ENCODE measurements at regions not wholly inside any gene's neighbourhood (a gene's known extent, or its start where the extent isn't known, plus 50 kb on each side); places are given as distances from the start of the nearest gene placed in this dataset.

DNA sequence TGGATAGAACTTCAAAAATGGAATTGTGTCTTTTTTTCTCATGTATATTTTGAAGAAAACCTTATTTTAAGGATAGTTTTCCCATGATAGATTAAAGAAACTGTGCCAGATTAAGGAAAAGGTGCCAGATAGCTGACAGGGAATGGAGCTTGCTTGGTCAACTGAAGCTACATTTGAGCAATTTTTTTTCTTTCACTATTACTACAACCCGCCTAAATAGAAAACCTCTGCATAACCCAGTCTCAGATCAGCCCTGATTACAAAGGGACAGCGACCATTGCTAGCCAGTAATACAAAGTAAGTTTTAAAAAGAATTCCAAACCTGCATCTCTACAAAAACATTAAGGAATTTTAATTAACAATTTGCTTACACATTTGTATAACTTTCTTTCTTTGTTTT lies 1123.4 kb upstream of the LRRTM3 start:
- TF ChIP-seq, protein P1, sequence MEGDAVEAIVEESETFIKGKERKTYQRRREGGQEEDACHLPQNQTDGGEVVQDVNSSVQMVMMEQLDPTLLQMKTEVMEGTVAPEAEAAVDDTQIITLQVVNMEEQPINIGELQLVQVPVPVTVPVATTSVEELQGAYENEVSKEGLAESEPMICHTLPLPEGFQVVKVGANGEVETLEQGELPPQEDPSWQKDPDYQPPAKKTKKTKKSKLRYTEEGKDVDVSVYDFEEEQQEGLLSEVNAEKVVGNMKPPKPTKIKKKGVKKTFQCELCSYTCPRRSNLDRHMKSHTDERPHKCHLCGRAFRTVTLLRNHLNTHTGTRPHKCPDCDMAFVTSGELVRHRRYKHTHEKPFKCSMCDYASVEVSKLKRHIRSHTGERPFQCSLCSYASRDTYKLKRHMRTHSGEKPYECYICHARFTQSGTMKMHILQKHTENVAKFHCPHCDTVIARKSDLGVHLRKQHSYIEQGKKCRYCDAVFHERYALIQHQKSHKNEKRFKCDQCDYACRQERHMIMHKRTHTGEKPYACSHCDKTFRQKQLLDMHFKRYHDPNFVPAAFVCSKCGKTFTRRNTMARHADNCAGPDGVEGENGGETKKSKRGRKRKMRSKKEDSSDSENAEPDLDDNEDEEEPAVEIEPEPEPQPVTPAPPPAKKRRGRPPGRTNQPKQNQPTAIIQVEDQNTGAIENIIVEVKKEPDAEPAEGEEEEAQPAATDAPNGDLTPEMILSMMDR (IDR thresholded peaks at IDR 0.05), result no peak
- TF ChIP-seq POLR2A (IDR thresholded peaks at IDR 0.05), result no peak

Measured in body of pancreas (tissue), 4 donors.